ENCODE measurements at regions not wholly inside any gene's neighbourhood (a gene's known extent, or its start where the extent isn't known, plus 50 kb on each side); places are given as distances from the start of the nearest gene placed in this dataset.
A peak's percentile ranks its signal among the peaks of the same experiment; 100 is the strongest.
"Not testable (repeated sequence)": the region's sequence is repeated elsewhere in the genome, so short reads cannot be mapped to it uniquely, and the experiment has no call there.

GRCh38 chr15:79635897-79636561 is 203.9 kb downstream of the MINAR1 start:
- Histone ChIP-seq H3K27me3 (no peaks in the 10 kb centered on the region), H3K4me1 (no peaks in the 10 kb centered on the region), H3K36me3 (no peaks in the 10 kb centered on the region), H3K27ac (no peak overlapping the region), H3K4me3 (no peak overlapping the region), H3K9me3 (peaks cover 0 to 7% of the 10 kb centered on the region in 2 donors)
- no peak for DNase-seq (ENCODE audit: low spot score)
- no peak for TF ChIP-seq CTCF (IDR thresholded peaks at IDR 0.05)

- H3K4me1 ChIP-seq: no peaks in the 10 kb centered on the region
- no peak overlapping the region for H3K4me3 ChIP-seq
- H3K9me3 ChIP-seq: peaks cover 0 to 4% of the 10 kb centered on the region in 2 donors
- TF ChIP-seq CTCF (IDR thresholded peaks at IDR 0.05): no peak
- no peaks in the 10 kb centered on the region for H3K27me3 ChIP-seq
- H3K27ac ChIP-seq: peak overlapping the region in 1 of 2 donors; percentile 66
- H3K36me3 ChIP-seq: no peaks in the 10 kb centered on the region
- DNase-seq (ENCODE audit: low spot score): no peak
These were observed 208.1 kb downstream of the MINAR1 start for GRCh38 chr15:79640206-79640605.

GRCh38 chr15:79641841-79642240 is 209.7 kb downstream of the MINAR1 start:
- Histone ChIP-seq H3K4me3 (no peak overlapping the region), H3K4me1 (no peaks in the 10 kb centered on the region), H3K27me3 (no peaks in the 10 kb centered on the region), H3K36me3 (no peaks in the 10 kb centered on the region), H3K27ac (no peak overlapping the region), H3K9me3 (peaks cover 0 to 9% of the 10 kb centered on the region in 2 donors)
- no peak for TF ChIP-seq CTCF (IDR thresholded peaks at IDR 0.05)
- DNase-seq (ENCODE audit: low spot score): no peak

- Histone ChIP-seq H3K4me3 (no peak overlapping the region), H3K9me3 (peaks cover 0 to 9% of the 10 kb centered on the region in 2 donors), H3K4me1 (no peaks in the 10 kb centered on the region), H3K36me3 (no peaks in the 10 kb centered on the region), H3K27ac (no peak overlapping the region), H3K27me3 (no peaks in the 10 kb centered on the region)
- no peak for DNase-seq (ENCODE audit: low spot score)
- no peak for TF ChIP-seq CTCF (IDR thresholded peaks at IDR 0.05)
These were observed 211.3 kb downstream of the MINAR1 start for GRCh38 chr15:79643393-79643792.

GRCh38 chr15:79644091-79644490 is 212.0 kb downstream of the MINAR1 start:
- no peak for TF ChIP-seq CTCF (IDR thresholded peaks at IDR 0.05)
- H3K4me1 ChIP-seq: no peaks in the 10 kb centered on the region
- DNase-seq (ENCODE audit: low spot score): no peak
- no peak overlapping the region for H3K27ac ChIP-seq
- H3K27me3 ChIP-seq: no peaks in the 10 kb centered on the region
- no peak overlapping the region for H3K4me3 ChIP-seq
- no peaks in the 10 kb centered on the region for H3K36me3 ChIP-seq
- H3K9me3 ChIP-seq: peaks cover 0 to 9% of the 10 kb centered on the region in 2 donors

GRCh38 chr15:79652972-79653371 is 220.8 kb downstream of the MINAR1 start:
- H3K4me1 ChIP-seq; H3K27ac ChIP-seq; H3K36me3 ChIP-seq; H3K9me3 ChIP-seq; H3K27me3 ChIP-seq; DNase-seq (ENCODE audit: low spot score); H3K4me3 ChIP-seq: not testable (repeated sequence)
